SK-N-SH (cell line): ENCODE measurements at regions not wholly inside any gene's neighbourhood (a gene's known extent, or its start where the extent isn't known, plus 50 kb on each side); places are given as distances from the start of the nearest gene placed in this dataset.

Experiments
- CTCF ChIA-PET: fragments of 300-600, 350-600 bp; formaldehyde crosslinking; extraction: SDS; loops from one replicate; lab custom pipeline; 2021; lab: Yijun Ruan, JAX
- POLR2A ChIA-PET: fragments of 350-600 bp; sonication (Branson Sonifier 250); formaldehyde crosslinking; extraction: SDS; loops from one replicate; lab custom pipeline; 2020; ENCODE audit warnings: antibody characterized with exemption, inconsistent platforms; lab: Yijun Ruan, JAX
- DNase-seq: peaks from one replicate; pipeline ENCODE4 v3.0.0; 2012
- H2AFZ ChIP-seq: fragments of 200-600 bp; sonication (generic); 2 replicates; pipeline ENCODE4 v1.8.1; 2016; ENCODE audit warnings: antibody characterized with exemption, mild to moderate bottlenecking, low read depth
- H3F3A ChIP-seq: fragments of 200-600 bp; sonication (generic); replicated peaks from 2 replicates; pipeline ENCODE3; 2016; ENCODE audit warnings: antibody characterized with exemption, mild to moderate bottlenecking; ENCODE audit not compliant: insufficient read depth
- H3K27ac ChIP-seq, 2 experiments: fragments of 200-500 bp in 1 of 2; fragments of 200-600 bp in 1 of 2; sonication (Bioruptor generic) in 1 of 2; sonication (generic), shearing (Covaris generic) in 1 of 2; 2 replicates each; pipeline versions ENCODE4 v1.5.1 to v1.6.1; 2014 to 2016; ENCODE audit warnings: low read depth in 2 of 2, inconsistent platforms in 1 of 2, low read length in 1 of 2, mild to moderate bottlenecking in 1 of 2, mixed read lengths in 1 of 2
- H3K27me3 ChIP-seq: fragments of 200-600 bp; sonication (generic), shearing (Covaris generic); 2 replicates; pipeline ENCODE4 v1.6.1; 2016; ENCODE audit warnings: mixed run types; ENCODE audit not compliant: insufficient read depth
- H3K36me3 ChIP-seq, 2 experiments: fragments of 200-500 bp in 1 of 2; fragments of 200-600 bp in 1 of 2; sonication (Bioruptor generic) in 1 of 2; sonication (generic) in 1 of 2; replicated peaks in 1 of 2; 2 replicates each; pipeline versions ENCODE3 to v1.5.1; 2014 to 2016; ENCODE audit warnings: low read length in 1 of 2, mild to moderate bottlenecking in 1 of 2; ENCODE audit not compliant: insufficient read depth in 2 of 2, control insufficient read depth in 1 of 2
- H3K4me1 ChIP-seq, 2 experiments: fragments of 200-500 bp in 1 of 2; fragments of 200-600 bp in 1 of 2; sonication (Bioruptor generic) in 1 of 2; sonication (generic), shearing (Covaris generic) in 1 of 2; 2 replicates each; pipeline versions ENCODE4 v1.5.1 to v1.6.1; 2014 to 2016; ENCODE audit warnings: low read depth in 1 of 2, low read length in 1 of 2, mixed run types in 1 of 2; ENCODE audit not compliant: insufficient read depth in 2 of 2, control insufficient read depth in 1 of 2
- H3K4me2 ChIP-seq: fragments of 200-600 bp; sonication (generic), shearing (Covaris generic); 2 replicates; pipeline ENCODE4 v1.6.1; 2017; ENCODE audit warnings: mixed run types
- H3K4me3 ChIP-seq, 2 experiments: fragments of 200-500 bp in 1 of 2; fragments of 200-600 bp in 1 of 2; sonication (Bioruptor generic) in 1 of 2; sonication (generic), shearing (Covaris generic) in 1 of 2; 2 replicates each; pipeline versions ENCODE4 v1.5.1 to v1.8.1; 2014 to 2016; ENCODE audit warnings: low read depth in 2 of 2, inconsistent platforms in 1 of 2, low read length in 1 of 2, mild to moderate bottlenecking in 1 of 2, mixed read lengths in 1 of 2, moderate library complexity in 1 of 2
- H3K79me2 ChIP-seq: fragments of 200-600 bp; sonication (generic); 2 replicates; pipeline ENCODE4 v1.8.1; 2017; ENCODE audit warnings: mild to moderate bottlenecking; ENCODE audit not compliant: insufficient read depth
- H3K9ac ChIP-seq: fragments of 200-600 bp; sonication (generic); 2 replicates; pipeline ENCODE4 v1.6.1; 2017; ENCODE audit warnings: mixed run types
- H3K9me2 ChIP-seq: fragments of 200-600 bp; sonication (generic); 2 replicates; pipeline ENCODE4 v1.6.1; 2017; ENCODE audit warnings: mixed run types
- H3K9me3 ChIP-seq: fragments of 200-600 bp; sonication (generic); 2 replicates; pipeline ENCODE4 v1.6.1; 2017; ENCODE audit warnings: mixed run types, mild to moderate bottlenecking, moderate library complexity
- H4K20me1 ChIP-seq: fragments of 200-600 bp; sonication (generic); 2 replicates; pipeline ENCODE4 v1.6.1; 2017; ENCODE audit warnings: mild to moderate bottlenecking, mixed run types; ENCODE audit not compliant: insufficient read depth
- CTCF ChIP-seq: fragments of 200-600 bp; sonication (generic); IDR thresholded peaks from 2 replicates; pipeline ENCODE4 v1.6.1; 2017; ENCODE audit warnings: antibody characterized with exemption, mild to moderate bottlenecking, moderate library complexity
- EP300 ChIP-seq, 2 experiments: IDR thresholded peaks; 2 replicates each; pipeline versions ENCODE4 v1.4.0 to v1.6.1; 2012; ENCODE audit warnings: borderline replicate concordance in 1 of 2, low read depth in 1 of 2, low read length in 1 of 2
- FOSL2 ChIP-seq: IDR thresholded peaks from 2 replicates; pipeline ENCODE4 v1.4.0; 2012; ENCODE audit warnings: low read depth, mild to moderate bottlenecking, moderate library complexity, borderline replicate concordance
- FOXJ3 ChIP-seq: sonication (generic); formaldehyde crosslinking; IDR thresholded peaks from 2 replicates; pipeline ENCODE4 v1.5.1; 2020; ENCODE audit warnings: mild to moderate bottlenecking, missing genetic modification reagents
- GATA2 ChIP-seq: sonication (generic); formaldehyde crosslinking; IDR thresholded peaks from 2 replicates; pipeline ENCODE4 v1.5.0; 2020; ENCODE audit warnings: mild to moderate bottlenecking, missing genetic modification reagents
- MXI1 ChIP-seq: IDR thresholded peaks from 2 replicates; pipeline ENCODE4 v1.6.1; 2012; ENCODE audit warnings: mild to moderate bottlenecking, low read depth, low read length, improper control_type of control experiment
- NRF1 ChIP-seq: IDR thresholded peaks from 2 replicates; pipeline ENCODE4 v1.6.1; 2012; ENCODE audit warnings: low read depth, mild to moderate bottlenecking, low read length
- TAF1 ChIP-seq: IDR thresholded peaks from 2 replicates; pipeline ENCODE4 v1.6.1; 2012; ENCODE audit warnings: low read depth, mild to moderate bottlenecking, low read length, moderate library complexity, borderline replicate concordance
- WGBS: methylation state at CpG from one replicate; pipeline ENCODE4 v1.1.6; 2017; ENCODE audit warnings: low lambda C conversion rate; 5-methylcytosine and 5-hydroxymethylcytosine counted together
- TF ChIP-seq, protein P1 (sequence below): IDR thresholded peaks from 2 replicates; pipeline ENCODE4 v1.4.0; 2012; ENCODE audit warnings: low read depth, borderline replicate concordance
- TF ChIP-seq, protein P2 (sequence below): fragments of 150-350 bp; IDR thresholded peaks from 2 replicates; pipeline ENCODE4 v1.6.1; 2016; ENCODE audit warnings: mild to moderate bottlenecking, low read depth, low read length
- TF ChIP-seq, protein P3 (sequence below): IDR thresholded peaks from 2 replicates; pipeline ENCODE4 v1.6.1; 2012; ENCODE audit warnings: mild to moderate bottlenecking, low read depth, low read length, moderate library complexity

GRCh38 chr22:27651486-27651885, 150.1 kb downstream of the MN1 start:
- WGBS: 65% methylated on average over 5 of the region's 5 CpGs
- Histone ChIP-seq H3K4me3 (no peak overlapping the region), H3K27me3 (peaks cover 13% of the 10 kb centered on the region; the same call in 1 of the 2 replicates), H3K27ac (no peak overlapping the region), H3K36me3 (no peaks in the 10 kb centered on the region), H3F3A (no peaks in the 10 kb centered on the region), H3K9me3 (no peaks in the 10 kb centered on the region), H2AFZ (no peak overlapping the region), H3K4me1 (no peaks in the 10 kb centered on the region), H3K9ac (no peak overlapping the region), H3K4me2 (no peak overlapping the region), H4K20me1 (no peaks in the 10 kb centered on the region), H3K79me2 (no peaks in the 10 kb centered on the region), H3K9me2 (no peaks in the 10 kb centered on the region)
- CTCF ChIA-PET: interaction anchor here (0.8 kb wide), 1 partner anchor 17 kb away, joined by 4 read pairs; no protein-coding TSS in a partner anchor
- POLR2A ChIA-PET: no interaction called here
- TF ChIP-seq, protein P1, sequence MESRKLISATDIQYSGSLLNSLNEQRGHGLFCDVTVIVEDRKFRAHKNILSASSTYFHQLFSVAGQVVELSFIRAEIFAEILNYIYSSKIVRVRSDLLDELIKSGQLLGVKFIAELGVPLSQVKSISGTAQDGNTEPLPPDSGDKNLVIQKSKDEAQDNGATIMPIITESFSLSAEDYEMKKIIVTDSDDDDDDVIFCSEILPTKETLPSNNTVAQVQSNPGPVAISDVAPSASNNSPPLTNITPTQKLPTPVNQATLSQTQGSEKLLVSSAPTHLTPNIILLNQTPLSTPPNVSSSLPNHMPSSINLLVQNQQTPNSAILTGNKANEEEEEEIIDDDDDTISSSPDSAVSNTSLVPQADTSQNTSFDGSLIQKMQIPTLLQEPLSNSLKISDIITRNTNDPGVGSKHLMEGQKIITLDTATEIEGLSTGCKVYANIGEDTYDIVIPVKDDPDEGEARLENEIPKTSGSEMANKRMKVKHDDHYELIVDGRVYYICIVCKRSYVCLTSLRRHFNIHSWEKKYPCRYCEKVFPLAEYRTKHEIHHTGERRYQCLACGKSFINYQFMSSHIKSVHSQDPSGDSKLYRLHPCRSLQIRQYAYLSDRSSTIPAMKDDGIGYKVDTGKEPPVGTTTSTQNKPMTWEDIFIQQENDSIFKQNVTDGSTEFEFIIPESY: no peak
- TF ChIP-seq FOXJ3: no peak
- TF ChIP-seq, protein P2, sequence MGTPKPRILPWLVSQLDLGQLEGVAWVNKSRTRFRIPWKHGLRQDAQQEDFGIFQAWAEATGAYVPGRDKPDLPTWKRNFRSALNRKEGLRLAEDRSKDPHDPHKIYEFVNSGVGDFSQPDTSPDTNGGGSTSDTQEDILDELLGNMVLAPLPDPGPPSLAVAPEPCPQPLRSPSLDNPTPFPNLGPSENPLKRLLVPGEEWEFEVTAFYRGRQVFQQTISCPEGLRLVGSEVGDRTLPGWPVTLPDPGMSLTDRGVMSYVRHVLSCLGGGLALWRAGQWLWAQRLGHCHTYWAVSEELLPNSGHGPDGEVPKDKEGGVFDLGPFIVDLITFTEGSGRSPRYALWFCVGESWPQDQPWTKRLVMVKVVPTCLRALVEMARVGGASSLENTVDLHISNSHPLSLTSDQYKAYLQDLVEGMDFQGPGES: no peak
- TF ChIP-seq CTCF: no peak
- no peak for TF ChIP-seq MXI1
- TF ChIP-seq TAF1: no peak
- TF ChIP-seq FOSL2: no peak
- TF ChIP-seq NRF1: no peak
- TF ChIP-seq GATA2: no peak
- TF ChIP-seq EP300 (IDR thresholded peaks at IDR 0.05; ENCODE audit: borderline replicate concordance in 1 of 2, low read depth in 1 of 2, low read length in 1 of 2): no peak
- TF ChIP-seq, protein P3, sequence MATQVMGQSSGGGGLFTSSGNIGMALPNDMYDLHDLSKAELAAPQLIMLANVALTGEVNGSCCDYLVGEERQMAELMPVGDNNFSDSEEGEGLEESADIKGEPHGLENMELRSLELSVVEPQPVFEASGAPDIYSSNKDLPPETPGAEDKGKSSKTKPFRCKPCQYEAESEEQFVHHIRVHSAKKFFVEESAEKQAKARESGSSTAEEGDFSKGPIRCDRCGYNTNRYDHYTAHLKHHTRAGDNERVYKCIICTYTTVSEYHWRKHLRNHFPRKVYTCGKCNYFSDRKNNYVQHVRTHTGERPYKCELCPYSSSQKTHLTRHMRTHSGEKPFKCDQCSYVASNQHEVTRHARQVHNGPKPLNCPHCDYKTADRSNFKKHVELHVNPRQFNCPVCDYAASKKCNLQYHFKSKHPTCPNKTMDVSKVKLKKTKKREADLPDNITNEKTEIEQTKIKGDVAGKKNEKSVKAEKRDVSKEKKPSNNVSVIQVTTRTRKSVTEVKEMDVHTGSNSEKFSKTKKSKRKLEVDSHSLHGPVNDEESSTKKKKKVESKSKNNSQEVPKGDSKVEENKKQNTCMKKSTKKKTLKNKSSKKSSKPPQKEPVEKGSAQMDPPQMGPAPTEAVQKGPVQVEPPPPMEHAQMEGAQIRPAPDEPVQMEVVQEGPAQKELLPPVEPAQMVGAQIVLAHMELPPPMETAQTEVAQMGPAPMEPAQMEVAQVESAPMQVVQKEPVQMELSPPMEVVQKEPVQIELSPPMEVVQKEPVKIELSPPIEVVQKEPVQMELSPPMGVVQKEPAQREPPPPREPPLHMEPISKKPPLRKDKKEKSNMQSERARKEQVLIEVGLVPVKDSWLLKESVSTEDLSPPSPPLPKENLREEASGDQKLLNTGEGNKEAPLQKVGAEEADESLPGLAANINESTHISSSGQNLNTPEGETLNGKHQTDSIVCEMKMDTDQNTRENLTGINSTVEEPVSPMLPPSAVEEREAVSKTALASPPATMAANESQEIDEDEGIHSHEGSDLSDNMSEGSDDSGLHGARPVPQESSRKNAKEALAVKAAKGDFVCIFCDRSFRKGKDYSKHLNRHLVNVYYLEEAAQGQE: no peak
- DNase-seq: no peak
